GM23338 (cell line): ENCODE measurements at regions not wholly inside any gene's neighbourhood (a gene's known extent, or its start where the extent isn't known, plus 50 kb on each side); places are given as distances from the start of the nearest gene placed in this dataset.

Source experiments
- ATAC-seq: fragments of 200-7000 bp; cut with Tn5 transposase; 3 replicates; pipeline ENCODE4 v1.9.1; 2020
- DNase-seq: peaks from one replicate; pipeline ENCODE4 v3.0.0-alpha.2; 2015; ENCODE audit warnings: low spot score
- H2AFZ ChIP-seq: fragments of 200-600 bp; sonication (generic); 2 replicates; pipeline ENCODE4 v1.8.0; 2016; ENCODE audit warnings: antibody characterized with exemption, mild to moderate bottlenecking, moderate library complexity
- H3F3A ChIP-seq: fragments of 200-600 bp; sonication (generic); replicated peaks from 2 replicates; pipeline ENCODE4 v1.8.0; 2017; ENCODE audit warnings: antibody characterized with exemption, mixed run types, low read depth
- H3K27ac ChIP-seq: fragments of 200-600 bp; sonication (generic); 2 replicates; pipeline ENCODE4 v1.6.1; 2016; ENCODE audit warnings: low read depth
- H3K27me3 ChIP-seq: fragments of 200-600 bp; sonication (generic); 2 replicates; pipeline ENCODE4 v1.8.0; 2016; ENCODE audit warnings: mild to moderate bottlenecking, mixed run types, moderate library complexity; ENCODE audit not compliant: insufficient read depth
- H3K36me3 ChIP-seq: fragments of 200-600 bp; sonication (generic); 2 replicates; pipeline ENCODE4 v1.8.0; 2016; ENCODE audit warnings: mild to moderate bottlenecking; ENCODE audit not compliant: insufficient read depth
- H3K4me1 ChIP-seq: fragments of 200-600 bp; sonication (generic); 2 replicates; pipeline ENCODE4 v1.8.0; 2016; ENCODE audit warnings: mild to moderate bottlenecking, moderate library complexity; ENCODE audit not compliant: insufficient read depth
- H3K4me2 ChIP-seq: fragments of 200-600 bp; sonication (generic); 2 replicates; pipeline ENCODE4 v1.7.1; 2017; ENCODE audit warnings: mixed run types
- H3K4me3 ChIP-seq: fragments of 200-600 bp; sonication (generic); 2 replicates; pipeline ENCODE4 v1.6.1; 2016; ENCODE audit warnings: mixed run types
- H3K79me2 ChIP-seq: fragments of 200-600 bp; sonication (generic); replicated peaks from 2 replicates; pipeline ENCODE4 v1.8.0; 2017; ENCODE audit warnings: mild to moderate bottlenecking; ENCODE audit not compliant: insufficient read depth
- H3K9me2 ChIP-seq: fragments of 200-600 bp; sonication (generic); 2 replicates; pipeline ENCODE4 v1.8.0; 2017; ENCODE audit not compliant: insufficient read depth
- H4K20me1 ChIP-seq: fragments of 200-600 bp; sonication (generic); replicated peaks from 2 replicates; pipeline ENCODE4 v1.8.0; 2017; ENCODE audit warnings: mild to moderate bottlenecking; ENCODE audit not compliant: insufficient read depth
- H3K27ac Mint-ChIP-seq: 2 replicates; pipeline ENCODE4 v1.8.0; 2020; ENCODE audit warnings: inconsistent platforms, mild to moderate bottlenecking, moderate library complexity, mixed read lengths
- H3K27me3 Mint-ChIP-seq: 3 replicates; pipeline ENCODE4 v1.8.0; 2022; ENCODE audit warnings: low read depth, mild to moderate bottlenecking, moderate library complexity, mixed read lengths, inconsistent platforms; ENCODE audit not compliant: insufficient read depth, poor library complexity
- H3K36me3 Mint-ChIP-seq: 3 replicates; pipeline ENCODE4 v1.8.0; 2021; ENCODE audit warnings: low read depth, mild to moderate bottlenecking, inconsistent platforms, moderate library complexity, mixed read lengths
- H3K4me1 Mint-ChIP-seq: 3 replicates; pipeline ENCODE4 v1.8.0; 2020; ENCODE audit warnings: mild to moderate bottlenecking, inconsistent platforms, mixed read lengths
- H3K4me3 Mint-ChIP-seq: 3 replicates; pipeline ENCODE4 v1.8.0; 2021; ENCODE audit warnings: moderate library complexity, mild to moderate bottlenecking, inconsistent platforms, mixed read lengths
- H3K9me3 Mint-ChIP-seq: 3 replicates; pipeline ENCODE4 v1.8.0; 2020; ENCODE audit warnings: moderate library complexity, mild to moderate bottlenecking, inconsistent platforms, mixed read lengths
- CREB1 ChIP-seq: fragments of 250-450 bp; sonication (Bioruptor Pico); IDR thresholded peaks from 2 replicates; pipeline ENCODE4 v1.5.0; 2020; ENCODE audit warnings: low read depth, mild to moderate bottlenecking, moderate library complexity
- EZH2 ChIP-seq: fragments of 200-600 bp; sonication (generic); IDR thresholded peaks from one replicate; pipeline ENCODE4 v1.8.0; 2017; ENCODE audit warnings: antibody characterized with exemption, mild to moderate bottlenecking, low read depth; ENCODE audit not compliant: unreplicated experiment
- EZH2phosphoT487 ChIP-seq: fragments of 200-600 bp; sonication (generic); IDR thresholded peaks from one replicate; pipeline ENCODE4 v1.8.1; 2018; ENCODE audit warnings: antibody characterized with exemption; ENCODE audit not compliant: unreplicated experiment
- JUNB ChIP-seq: IDR thresholded peaks from one replicate; pipeline ENCODE4 v1.6.1; 2016; ENCODE audit warnings: antibody characterized with exemption; ENCODE audit not compliant: unreplicated experiment
- NANOG ChIP-seq: IDR thresholded peaks from 2 replicates; pipeline ENCODE4 v1.6.1; 2016; ENCODE audit warnings: antibody characterized with exemption, borderline replicate concordance
- POLR2AphosphoS5 ChIP-seq: IDR thresholded peaks from 2 replicates; pipeline ENCODE4 v1.6.1; 2016; ENCODE audit warnings: antibody characterized with exemption, low read depth
- STAT1 ChIP-seq: IDR thresholded peaks from one replicate; pipeline ENCODE4 v1.6.1; 2016; ENCODE audit warnings: antibody characterized with exemption; ENCODE audit not compliant: unreplicated experiment
- ZNF114 ChIP-seq: fragments of 250-450 bp; sonication (Bioruptor Pico); IDR thresholded peaks from 2 replicates; pipeline ENCODE4 v1.5.0; 2020; ENCODE audit warnings: mild to moderate bottlenecking, moderate library complexity
- ZNF331 ChIP-seq: fragments of 250-450 bp; sonication (Bioruptor Pico); IDR thresholded peaks from 2 replicates; pipeline ENCODE4 v1.5.0; 2020; ENCODE audit warnings: low read depth, mild to moderate bottlenecking, moderate library complexity
- TF ChIP-seq, protein P1 (sequence below), 2 experiments: fragments of 200-600 bp in 1 of 2; sonication (generic) in 1 of 2; conservative IDR thresholded peaks; 2 replicates each; pipeline versions ENCODE4 v1.5.1 to v1.6.1; 2016 to 2017; ENCODE audit warnings: antibody characterized with exemption in 2 of 2, low read depth in 2 of 2, mild to moderate bottlenecking in 2 of 2, moderate library complexity in 1 of 2
- TF ChIP-seq, protein P2 (sequence below): IDR thresholded peaks from 2 replicates; pipeline ENCODE4 v1.6.1; 2016; ENCODE audit warnings: antibody characterized with exemption
- TF ChIP-seq, protein P3 (sequence below): fragments of 250-450 bp; sonication (Bioruptor Pico); IDR thresholded peaks from 2 replicates; pipeline ENCODE4 v1.5.0; 2020; ENCODE audit warnings: mild to moderate bottlenecking, moderate library complexity

DNA sequence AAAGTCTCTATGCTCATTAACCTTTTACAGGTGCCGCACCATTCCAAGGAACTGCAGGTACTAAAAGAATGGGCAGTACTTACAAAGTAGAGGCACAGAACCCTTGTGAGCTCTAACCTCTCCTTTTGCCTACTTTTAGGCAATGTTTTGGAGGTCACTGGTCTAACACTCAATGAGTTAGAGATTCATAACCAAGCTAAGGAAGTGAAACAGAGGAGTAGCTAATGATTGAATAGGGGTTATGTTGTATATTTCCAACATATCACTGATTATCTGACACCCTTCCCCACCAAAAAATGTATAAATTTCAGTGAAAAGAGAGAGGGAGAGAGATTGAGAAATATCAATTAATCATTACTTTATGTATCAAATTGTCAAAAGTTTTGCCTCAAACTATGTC, 269.3 kb downstream of the PCDH7 start:
- Histone ChIP-seq H2AFZ (no peak overlapping the region; the same call in 1 of the 2 replicates), H3K27me3 (no peaks in the 10 kb centered on the region), H3K79me2 (no peaks in the 10 kb centered on the region), H3K27ac (no peak overlapping the region), H3K4me1 (peaks cover 6% of the 10 kb centered on the region; the same call in 1 of the 2 replicates), H3F3A (no peaks in the 10 kb centered on the region), H3K9me2 (0 out of 2 replicates have a peak, but pooled peaks cover 5% of the 10 kb centered on the region), H4K20me1 (no peaks in the 10 kb centered on the region), H3K36me3 (no peaks in the 10 kb centered on the region), H3K4me2 (no peak overlapping the region), H3K4me3 (no peak overlapping the region)
- TF ChIP-seq ZNF331 (CRISPR knock-in tag) = no peak
- no peak for TF ChIP-seq STAT1
- no peak for TF ChIP-seq EZH2phosphoT487
- no peak for TF ChIP-seq POLR2AphosphoS5
- TF ChIP-seq, protein P1, sequence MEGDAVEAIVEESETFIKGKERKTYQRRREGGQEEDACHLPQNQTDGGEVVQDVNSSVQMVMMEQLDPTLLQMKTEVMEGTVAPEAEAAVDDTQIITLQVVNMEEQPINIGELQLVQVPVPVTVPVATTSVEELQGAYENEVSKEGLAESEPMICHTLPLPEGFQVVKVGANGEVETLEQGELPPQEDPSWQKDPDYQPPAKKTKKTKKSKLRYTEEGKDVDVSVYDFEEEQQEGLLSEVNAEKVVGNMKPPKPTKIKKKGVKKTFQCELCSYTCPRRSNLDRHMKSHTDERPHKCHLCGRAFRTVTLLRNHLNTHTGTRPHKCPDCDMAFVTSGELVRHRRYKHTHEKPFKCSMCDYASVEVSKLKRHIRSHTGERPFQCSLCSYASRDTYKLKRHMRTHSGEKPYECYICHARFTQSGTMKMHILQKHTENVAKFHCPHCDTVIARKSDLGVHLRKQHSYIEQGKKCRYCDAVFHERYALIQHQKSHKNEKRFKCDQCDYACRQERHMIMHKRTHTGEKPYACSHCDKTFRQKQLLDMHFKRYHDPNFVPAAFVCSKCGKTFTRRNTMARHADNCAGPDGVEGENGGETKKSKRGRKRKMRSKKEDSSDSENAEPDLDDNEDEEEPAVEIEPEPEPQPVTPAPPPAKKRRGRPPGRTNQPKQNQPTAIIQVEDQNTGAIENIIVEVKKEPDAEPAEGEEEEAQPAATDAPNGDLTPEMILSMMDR (conservative IDR thresholded peaks at IDR 0.05; ENCODE audit: low read depth in 2 of 2) = no peak
- TF ChIP-seq ZNF114 = no peak
- no peak for TF ChIP-seq NANOG
- no peak for TF ChIP-seq EZH2
- TF ChIP-seq CREB1 = no peak
- TF ChIP-seq JUNB = no peak
- TF ChIP-seq, protein P2, sequence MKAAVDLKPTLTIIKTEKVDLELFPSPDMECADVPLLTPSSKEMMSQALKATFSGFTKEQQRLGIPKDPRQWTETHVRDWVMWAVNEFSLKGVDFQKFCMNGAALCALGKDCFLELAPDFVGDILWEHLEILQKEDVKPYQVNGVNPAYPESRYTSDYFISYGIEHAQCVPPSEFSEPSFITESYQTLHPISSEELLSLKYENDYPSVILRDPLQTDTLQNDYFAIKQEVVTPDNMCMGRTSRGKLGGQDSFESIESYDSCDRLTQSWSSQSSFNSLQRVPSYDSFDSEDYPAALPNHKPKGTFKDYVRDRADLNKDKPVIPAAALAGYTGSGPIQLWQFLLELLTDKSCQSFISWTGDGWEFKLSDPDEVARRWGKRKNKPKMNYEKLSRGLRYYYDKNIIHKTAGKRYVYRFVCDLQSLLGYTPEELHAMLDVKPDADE = no peak
- TF ChIP-seq, protein P3, sequence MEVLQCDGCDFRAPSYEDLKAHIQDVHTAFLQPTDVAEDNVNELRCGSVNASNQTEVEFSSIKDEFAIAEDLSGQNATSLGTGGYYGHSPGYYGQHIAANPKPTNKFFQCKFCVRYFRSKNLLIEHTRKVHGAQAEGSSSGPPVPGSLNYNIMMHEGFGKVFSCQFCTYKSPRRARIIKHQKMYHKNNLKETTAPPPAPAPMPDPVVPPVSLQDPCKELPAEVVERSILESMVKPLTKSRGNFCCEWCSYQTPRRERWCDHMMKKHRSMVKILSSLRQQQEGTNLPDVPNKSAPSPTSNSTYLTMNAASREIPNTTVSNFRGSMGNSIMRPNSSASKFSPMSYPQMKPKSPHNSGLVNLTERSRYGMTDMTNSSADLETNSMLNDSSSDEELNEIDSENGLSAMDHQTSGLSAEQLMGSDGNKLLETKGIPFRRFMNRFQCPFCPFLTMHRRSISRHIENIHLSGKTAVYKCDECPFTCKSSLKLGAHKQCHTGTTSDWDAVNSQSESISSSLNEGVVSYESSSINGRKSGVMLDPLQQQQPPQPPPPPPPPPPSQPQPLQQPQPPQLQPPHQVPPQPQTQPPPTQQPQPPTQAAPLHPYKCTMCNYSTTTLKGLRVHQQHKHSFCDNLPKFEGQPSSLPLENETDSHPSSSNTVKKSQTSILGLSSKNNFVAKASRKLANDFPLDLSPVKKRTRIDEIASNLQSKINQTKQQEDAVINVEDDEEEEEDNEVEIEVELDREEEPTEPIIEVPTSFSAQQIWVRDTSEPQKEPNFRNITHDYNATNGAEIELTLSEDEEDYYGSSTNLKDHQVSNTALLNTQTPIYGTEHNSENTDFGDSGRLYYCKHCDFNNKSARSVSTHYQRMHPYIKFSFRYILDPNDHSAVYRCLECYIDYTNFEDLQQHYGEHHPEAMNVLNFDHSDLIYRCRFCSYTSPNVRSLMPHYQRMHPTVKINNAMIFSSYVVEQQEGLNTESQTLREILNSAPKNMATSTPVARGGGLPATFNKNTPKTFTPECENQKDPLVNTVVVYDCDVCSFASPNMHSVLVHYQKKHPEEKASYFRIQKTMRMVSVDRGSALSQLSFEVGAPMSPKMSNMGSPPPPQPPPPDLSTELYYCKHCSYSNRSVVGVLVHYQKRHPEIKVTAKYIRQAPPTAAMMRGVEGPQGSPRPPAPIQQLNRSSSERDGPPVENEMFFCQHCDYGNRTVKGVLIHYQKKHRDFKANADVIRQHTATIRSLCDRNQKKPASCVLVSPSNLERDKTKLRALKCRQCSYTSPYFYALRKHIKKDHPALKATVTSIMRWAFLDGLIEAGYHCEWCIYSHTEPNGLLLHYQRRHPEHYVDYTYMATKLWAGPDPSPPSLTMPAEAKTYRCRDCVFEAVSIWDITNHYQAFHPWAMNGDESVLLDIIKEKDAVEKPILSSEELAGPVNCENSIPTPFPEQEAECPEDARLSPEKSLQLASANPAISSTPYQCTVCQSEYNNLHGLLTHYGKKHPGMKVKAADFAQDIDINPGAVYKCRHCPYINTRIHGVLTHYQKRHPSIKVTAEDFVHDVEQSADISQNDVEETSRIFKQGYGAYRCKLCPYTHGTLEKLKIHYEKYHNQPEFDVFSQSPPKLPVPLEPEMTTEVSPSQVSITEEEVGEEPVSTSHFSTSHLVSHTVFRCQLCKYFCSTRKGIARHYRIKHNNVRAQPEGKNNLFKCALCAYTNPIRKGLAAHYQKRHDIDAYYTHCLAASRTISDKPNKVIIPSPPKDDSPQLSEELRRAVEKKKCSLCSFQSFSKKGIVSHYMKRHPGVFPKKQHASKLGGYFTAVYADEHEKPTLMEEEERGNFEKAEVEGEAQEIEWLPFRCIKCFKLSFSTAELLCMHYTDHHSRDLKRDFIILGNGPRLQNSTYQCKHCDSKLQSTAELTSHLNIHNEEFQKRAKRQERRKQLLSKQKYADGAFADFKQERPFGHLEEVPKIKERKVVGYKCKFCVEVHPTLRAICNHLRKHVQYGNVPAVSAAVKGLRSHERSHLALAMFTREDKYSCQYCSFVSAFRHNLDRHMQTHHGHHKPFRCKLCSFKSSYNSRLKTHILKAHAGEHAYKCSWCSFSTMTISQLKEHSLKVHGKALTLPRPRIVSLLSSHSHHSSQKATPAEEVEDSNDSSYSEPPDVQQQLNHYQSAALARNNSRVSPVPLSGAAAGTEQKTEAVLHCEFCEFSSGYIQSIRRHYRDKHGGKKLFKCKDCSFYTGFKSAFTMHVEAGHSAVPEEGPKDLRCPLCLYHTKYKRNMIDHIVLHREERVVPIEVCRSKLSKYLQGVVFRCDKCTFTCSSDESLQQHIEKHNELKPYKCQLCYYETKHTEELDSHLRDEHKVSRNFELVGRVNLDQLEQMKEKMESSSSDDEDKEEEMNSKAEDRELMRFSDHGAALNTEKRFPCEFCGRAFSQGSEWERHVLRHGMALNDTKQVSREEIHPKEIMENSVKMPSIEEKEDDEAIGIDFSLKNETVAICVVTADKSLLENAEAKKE = no peak
- no peaks in the 10 kb centered on the region for H3K36me3 Mint-ChIP-seq
- H3K4me3 Mint-ChIP-seq = no peak overlapping the region
- H3K4me1 Mint-ChIP-seq = peaks cover 2% of the 10 kb centered on the region; the same call in 1 of the 3 replicates
- no peaks in the 10 kb centered on the region; the same call in 2 of the 3 replicates for H3K9me3 Mint-ChIP-seq
- no peak overlapping the region for H3K27ac Mint-ChIP-seq
- DNase-seq = no peak
- H3K27me3 Mint-ChIP-seq = no peaks in the 10 kb centered on the region
- no peak for ATAC-seq
